ENCODE measurements at regions not wholly inside any gene's neighbourhood (a gene's known extent, or its start where the extent isn't known, plus 50 kb on each side); places are given as distances from the start of the nearest gene placed in this dataset.

DNA sequence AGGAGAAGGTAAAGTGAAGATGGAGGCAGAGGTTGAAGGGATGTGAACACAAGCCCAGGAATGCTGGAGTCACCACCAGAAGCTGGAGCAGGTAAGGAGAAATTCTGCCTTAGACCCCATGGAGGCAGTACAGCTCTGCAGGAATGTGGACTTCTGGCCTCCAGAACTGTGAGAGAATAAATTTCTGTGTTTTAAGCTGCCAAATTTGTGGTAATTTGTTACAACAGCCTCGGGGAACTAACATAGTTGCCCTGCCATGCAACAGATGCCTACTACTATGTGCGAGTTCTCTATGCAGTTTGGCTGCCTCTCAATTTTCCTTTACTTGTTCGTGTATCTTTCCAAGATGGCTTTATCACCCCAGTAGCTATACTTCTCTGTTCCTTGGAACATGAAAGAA is 394.1 kb downstream of the TUSC7 start:
- ATAC-seq = no peak
- Histone ChIP-seq H3K27me3 (no peaks in the 10 kb centered on the region), H3K9me3 (no peaks in the 10 kb centered on the region), H3K27ac (no peak overlapping the region), H3K36me3 (no peaks in the 10 kb centered on the region), H3K4me1 (no peaks in the 10 kb centered on the region), H3K4me3 (no peak overlapping the region)
- TF ChIP-seq, protein P1, sequence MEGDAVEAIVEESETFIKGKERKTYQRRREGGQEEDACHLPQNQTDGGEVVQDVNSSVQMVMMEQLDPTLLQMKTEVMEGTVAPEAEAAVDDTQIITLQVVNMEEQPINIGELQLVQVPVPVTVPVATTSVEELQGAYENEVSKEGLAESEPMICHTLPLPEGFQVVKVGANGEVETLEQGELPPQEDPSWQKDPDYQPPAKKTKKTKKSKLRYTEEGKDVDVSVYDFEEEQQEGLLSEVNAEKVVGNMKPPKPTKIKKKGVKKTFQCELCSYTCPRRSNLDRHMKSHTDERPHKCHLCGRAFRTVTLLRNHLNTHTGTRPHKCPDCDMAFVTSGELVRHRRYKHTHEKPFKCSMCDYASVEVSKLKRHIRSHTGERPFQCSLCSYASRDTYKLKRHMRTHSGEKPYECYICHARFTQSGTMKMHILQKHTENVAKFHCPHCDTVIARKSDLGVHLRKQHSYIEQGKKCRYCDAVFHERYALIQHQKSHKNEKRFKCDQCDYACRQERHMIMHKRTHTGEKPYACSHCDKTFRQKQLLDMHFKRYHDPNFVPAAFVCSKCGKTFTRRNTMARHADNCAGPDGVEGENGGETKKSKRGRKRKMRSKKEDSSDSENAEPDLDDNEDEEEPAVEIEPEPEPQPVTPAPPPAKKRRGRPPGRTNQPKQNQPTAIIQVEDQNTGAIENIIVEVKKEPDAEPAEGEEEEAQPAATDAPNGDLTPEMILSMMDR (IDR thresholded peaks at IDR 0.05 in 4 of 5, conservative IDR thresholded peaks at IDR 0.05 in 1 of 5) = no peak
- TF ChIP-seq POLR2A (IDR thresholded peaks at IDR 0.05) = no peak
- intact Hi-C loops (cut with DNase I; ENCODE audit: low total_unique reads) (no loop called here), in situ Hi-C loops (cut with MboI; ENCODE audit: low sequenced_read_pairs in 4 of 4) (no loop called here)
- no peak for DNase-seq

DNA sequence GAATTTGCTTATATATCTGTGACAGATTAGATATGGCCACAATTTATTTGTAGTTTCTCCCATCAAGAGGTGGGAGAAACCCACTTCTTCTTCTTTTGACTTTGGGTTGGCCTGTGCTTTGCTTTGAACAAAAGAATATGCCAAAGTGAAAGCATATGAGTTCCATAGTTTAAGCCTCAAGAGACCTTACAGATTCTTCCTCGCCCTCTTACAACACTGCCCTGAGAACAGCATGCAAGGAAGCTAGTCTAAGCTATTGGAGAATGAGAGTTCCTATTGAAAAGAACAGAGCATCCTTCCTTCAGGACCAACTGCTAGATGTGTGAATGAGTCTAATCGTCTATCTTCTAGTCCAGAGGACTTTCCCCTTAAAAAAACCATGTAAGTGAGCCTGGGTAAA is 394.8 kb downstream of the TUSC7 start:
- H3K27ac ChIP-seq = no peak overlapping the region
- H3K36me3 ChIP-seq = no peaks in the 10 kb centered on the region
- H3K9me3 ChIP-seq = no peaks in the 10 kb centered on the region
- DNase-seq (no peak), ATAC-seq (no peak)
- H3K27me3 ChIP-seq = no peaks in the 10 kb centered on the region
- intact Hi-C loops (cut with DNase I; ENCODE audit: low total_unique reads) (no loop called here), in situ Hi-C loops (cut with MboI; ENCODE audit: low sequenced_read_pairs in 4 of 4) (no loop called here)
- TF ChIP-seq, protein P1 (IDR thresholded peaks at IDR 0.05 in 4 of 5, conservative IDR thresholded peaks at IDR 0.05 in 1 of 5) = no peak
- no peak for TF ChIP-seq POLR2A (IDR thresholded peaks at IDR 0.05)
- no peaks in the 10 kb centered on the region for H3K4me1 ChIP-seq
- no peak overlapping the region for H3K4me3 ChIP-seq

DNA sequence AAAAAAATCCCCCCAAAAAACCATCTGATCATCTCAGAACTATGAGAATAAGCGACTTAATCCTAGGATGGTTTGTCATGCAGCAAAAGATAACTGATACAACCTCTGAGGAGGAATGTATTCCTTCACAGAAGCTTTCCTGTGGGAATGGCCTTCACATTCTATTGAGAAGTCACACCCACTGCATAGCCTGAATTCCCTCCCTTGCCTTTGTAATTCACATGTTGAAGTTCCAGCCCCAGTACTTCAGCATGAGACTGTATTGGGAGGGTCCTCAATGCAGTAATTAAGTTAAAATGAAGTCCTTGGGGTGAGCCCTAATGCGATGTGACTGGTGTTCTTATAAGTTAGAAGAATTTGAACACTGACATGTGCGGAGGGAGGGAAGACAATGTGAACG is 395.2 kb downstream of the TUSC7 start:
- no peaks in the 10 kb centered on the region for H3K27me3 ChIP-seq
- DNase-seq = no peak
- no peaks in the 10 kb centered on the region for H3K9me3 ChIP-seq
- H3K4me3 ChIP-seq = no peak overlapping the region
- H3K4me1 ChIP-seq = no peaks in the 10 kb centered on the region
- ATAC-seq = no peak
- no peak overlapping the region for H3K27ac ChIP-seq
- no peak for TF ChIP-seq POLR2A (IDR thresholded peaks at IDR 0.05)
- in situ Hi-C loops (cut with MboI; ENCODE audit: low sequenced_read_pairs in 4 of 4) (no loop called here), intact Hi-C loops (cut with DNase I; ENCODE audit: low total_unique reads) (no loop called here)
- H3K36me3 ChIP-seq = no peaks in the 10 kb centered on the region

DNA sequence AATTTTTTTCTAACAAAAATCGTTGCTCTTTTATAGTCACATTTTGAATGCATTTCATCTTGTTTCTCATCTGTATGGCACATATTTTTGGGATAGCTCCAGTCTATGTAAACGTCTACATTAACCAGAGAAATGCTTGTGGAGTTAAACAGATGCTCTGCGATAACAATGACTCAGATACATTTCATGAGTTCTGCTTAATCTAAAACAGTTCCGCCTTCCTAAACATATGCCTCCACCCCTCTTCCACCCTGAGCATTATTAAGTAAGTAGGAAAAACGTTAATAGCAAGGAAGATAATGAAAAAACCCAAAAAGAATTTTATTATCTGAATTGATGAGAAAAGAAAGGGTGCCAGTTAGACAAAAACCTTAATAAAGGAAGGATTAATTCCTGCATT is 396.1 kb downstream of the TUSC7 start:
- no peaks in the 10 kb centered on the region for H3K27me3 ChIP-seq
- H3K27ac ChIP-seq = no peak overlapping the region
- H3K4me1 ChIP-seq = no peaks in the 10 kb centered on the region
- TF ChIP-seq POLR2A (IDR thresholded peaks at IDR 0.05) = no peak
- TF ChIP-seq, protein P1 (IDR thresholded peaks at IDR 0.05 in 4 of 5, conservative IDR thresholded peaks at IDR 0.05 in 1 of 5) = no peak
- in situ Hi-C loops (cut with MboI; ENCODE audit: low sequenced_read_pairs in 4 of 4) = no loop called here
- H3K4me3 ChIP-seq = no peak overlapping the region
- intact Hi-C loops (cut with DNase I; ENCODE audit: low total_unique reads) = no loop called here
- H3K9me3 ChIP-seq = no peaks in the 10 kb centered on the region
- ATAC-seq = no peak
- no peaks in the 10 kb centered on the region for H3K36me3 ChIP-seq
- no peak for DNase-seq

DNA sequence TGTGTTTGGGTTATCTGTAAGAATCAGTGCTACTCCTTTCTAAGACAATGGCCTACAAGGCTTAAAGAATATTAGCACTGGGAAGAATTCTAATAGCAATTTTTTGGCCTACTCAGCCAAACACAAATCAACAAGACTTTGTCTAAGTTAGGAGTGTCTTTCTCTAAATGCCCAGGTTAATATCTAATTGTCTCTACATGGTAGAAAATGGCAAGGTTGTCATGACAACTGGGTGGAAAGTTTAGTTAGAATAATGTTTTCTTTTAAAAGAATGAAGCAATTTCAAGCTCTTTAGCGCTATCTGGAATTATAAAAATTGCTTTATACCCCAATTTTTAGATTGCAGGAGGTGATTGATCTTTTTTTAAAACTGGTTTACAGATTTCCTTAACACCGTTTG is 396.8 kb downstream of the TUSC7 start:
- H3K27ac ChIP-seq = no peak overlapping the region

More for the DNA sequence above, 396.8 kb downstream of the TUSC7 start:
- no peak overlapping the region for H3K4me3 ChIP-seq
- no peak for DNase-seq
- H3K36me3 ChIP-seq = no peaks in the 10 kb centered on the region
- ATAC-seq = no peak
- TF ChIP-seq POLR2A (IDR thresholded peaks at IDR 0.05) = no peak
- TF ChIP-seq, protein P1 (IDR thresholded peaks at IDR 0.05 in 4 of 5, conservative IDR thresholded peaks at IDR 0.05 in 1 of 5) = no peak
- H3K4me1 ChIP-seq = no peaks in the 10 kb centered on the region
- H3K9me3 ChIP-seq = no peaks in the 10 kb centered on the region
- in situ Hi-C loops (cut with MboI; ENCODE audit: low sequenced_read_pairs in 4 of 4) (no loop called here), intact Hi-C loops (cut with DNase I; ENCODE audit: low total_unique reads) (no loop called here)
- H3K27me3 ChIP-seq = no peaks in the 10 kb centered on the region

Measured in gastrocnemius medialis (tissue), 4 donors.